PFSK-1 (cell line): ENCODE measurements at regions not wholly inside any gene's neighbourhood (a gene's known extent, or its start where the extent isn't known, plus 50 kb on each side); places are given as distances from the start of the nearest gene placed in this dataset.

Experiments used
- FOXP2 ChIP-seq: optimal IDR thresholded peaks from 2 replicates; pipeline ENCODE3; 2011; ENCODE audit warnings: borderline replicate concordance, control low read depth, inconsistent platforms; ENCODE audit not compliant: insufficient read depth; ENCODE audit errors: extremely low read length, extremely low read depth
- POLR2AphosphoS5 ChIP-seq: IDR thresholded peaks from 2 replicates; pipeline ENCODE4 v1.6.1; 2012; ENCODE audit warnings: low read depth, mild to moderate bottlenecking, control low read depth, low read length, moderate library complexity
- SIN3A ChIP-seq: IDR thresholded peaks from 2 replicates; pipeline ENCODE4 v1.6.1; 2012; ENCODE audit warnings: mild to moderate bottlenecking, low read length, moderate library complexity, borderline replicate concordance; ENCODE audit not compliant: insufficient read depth
- TAF1 ChIP-seq: IDR thresholded peaks from 2 replicates; pipeline ENCODE4 v1.6.1; 2012; ENCODE audit warnings: low read length, control low read depth, borderline replicate concordance; ENCODE audit not compliant: insufficient read depth
- TF ChIP-seq, protein P1 (sequence below), 2 experiments: IDR thresholded peaks; 2 replicates each; pipeline versions ENCODE4 v1.6.1 to v1.8.0; 2011 to 2012; ENCODE audit warnings: low read depth in 2 of 2, low read length in 2 of 2, control low read depth in 1 of 2, inconsistent platforms in 1 of 2, mild to moderate bottlenecking in 1 of 2, moderate library complexity in 1 of 2; ENCODE audit not compliant: insufficient read depth in 1 of 2

DNA sequence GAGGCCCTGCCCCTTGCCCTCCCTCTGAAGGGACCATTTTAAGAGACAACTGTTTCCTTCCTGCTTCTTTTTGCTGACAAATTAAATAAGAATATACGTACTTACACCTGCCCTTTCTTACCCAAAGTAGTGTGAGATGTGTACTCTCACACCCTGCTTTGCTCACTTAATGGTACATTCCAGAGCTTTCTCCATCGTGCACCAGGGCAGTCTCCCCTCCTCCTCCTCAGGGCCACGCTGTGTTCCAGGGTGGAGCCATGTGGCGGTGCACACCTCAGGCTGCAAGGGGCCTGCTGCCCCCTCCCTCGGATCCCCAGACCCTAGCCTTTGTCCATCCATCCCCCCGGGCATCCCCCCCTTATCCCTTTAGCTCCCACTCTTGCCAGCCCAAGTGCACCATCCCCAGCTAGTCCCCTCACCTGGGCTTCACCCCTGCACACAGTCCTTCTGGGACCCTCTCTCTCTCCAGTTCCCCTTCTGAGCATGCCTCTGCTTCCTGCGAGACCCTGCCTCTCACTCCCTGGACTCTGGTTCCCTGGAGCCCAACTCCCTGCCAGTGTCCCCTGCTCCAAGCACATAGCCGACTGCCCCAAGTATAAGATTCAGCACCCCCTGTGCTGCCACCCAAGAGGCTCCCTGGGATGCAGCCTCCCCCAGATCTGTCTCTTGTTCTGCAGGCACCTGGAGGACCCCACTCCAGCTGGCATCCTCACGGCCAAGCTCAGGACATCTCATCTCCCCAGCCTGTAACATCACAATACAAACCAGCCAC, 89.5 kb upstream of the IQSEC1 start:
- no peak for TF ChIP-seq FOXP2
- no peak for TF ChIP-seq POLR2AphosphoS5
- no peak for TF ChIP-seq TAF1
- TF ChIP-seq, protein P1, sequence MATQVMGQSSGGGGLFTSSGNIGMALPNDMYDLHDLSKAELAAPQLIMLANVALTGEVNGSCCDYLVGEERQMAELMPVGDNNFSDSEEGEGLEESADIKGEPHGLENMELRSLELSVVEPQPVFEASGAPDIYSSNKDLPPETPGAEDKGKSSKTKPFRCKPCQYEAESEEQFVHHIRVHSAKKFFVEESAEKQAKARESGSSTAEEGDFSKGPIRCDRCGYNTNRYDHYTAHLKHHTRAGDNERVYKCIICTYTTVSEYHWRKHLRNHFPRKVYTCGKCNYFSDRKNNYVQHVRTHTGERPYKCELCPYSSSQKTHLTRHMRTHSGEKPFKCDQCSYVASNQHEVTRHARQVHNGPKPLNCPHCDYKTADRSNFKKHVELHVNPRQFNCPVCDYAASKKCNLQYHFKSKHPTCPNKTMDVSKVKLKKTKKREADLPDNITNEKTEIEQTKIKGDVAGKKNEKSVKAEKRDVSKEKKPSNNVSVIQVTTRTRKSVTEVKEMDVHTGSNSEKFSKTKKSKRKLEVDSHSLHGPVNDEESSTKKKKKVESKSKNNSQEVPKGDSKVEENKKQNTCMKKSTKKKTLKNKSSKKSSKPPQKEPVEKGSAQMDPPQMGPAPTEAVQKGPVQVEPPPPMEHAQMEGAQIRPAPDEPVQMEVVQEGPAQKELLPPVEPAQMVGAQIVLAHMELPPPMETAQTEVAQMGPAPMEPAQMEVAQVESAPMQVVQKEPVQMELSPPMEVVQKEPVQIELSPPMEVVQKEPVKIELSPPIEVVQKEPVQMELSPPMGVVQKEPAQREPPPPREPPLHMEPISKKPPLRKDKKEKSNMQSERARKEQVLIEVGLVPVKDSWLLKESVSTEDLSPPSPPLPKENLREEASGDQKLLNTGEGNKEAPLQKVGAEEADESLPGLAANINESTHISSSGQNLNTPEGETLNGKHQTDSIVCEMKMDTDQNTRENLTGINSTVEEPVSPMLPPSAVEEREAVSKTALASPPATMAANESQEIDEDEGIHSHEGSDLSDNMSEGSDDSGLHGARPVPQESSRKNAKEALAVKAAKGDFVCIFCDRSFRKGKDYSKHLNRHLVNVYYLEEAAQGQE (IDR thresholded peaks at IDR 0.05; ENCODE audit: insufficient read depth in 1 of 2, low read depth in 2 of 2, low read length in 2 of 2), result no peak
- no peak for TF ChIP-seq SIN3A

DNA sequence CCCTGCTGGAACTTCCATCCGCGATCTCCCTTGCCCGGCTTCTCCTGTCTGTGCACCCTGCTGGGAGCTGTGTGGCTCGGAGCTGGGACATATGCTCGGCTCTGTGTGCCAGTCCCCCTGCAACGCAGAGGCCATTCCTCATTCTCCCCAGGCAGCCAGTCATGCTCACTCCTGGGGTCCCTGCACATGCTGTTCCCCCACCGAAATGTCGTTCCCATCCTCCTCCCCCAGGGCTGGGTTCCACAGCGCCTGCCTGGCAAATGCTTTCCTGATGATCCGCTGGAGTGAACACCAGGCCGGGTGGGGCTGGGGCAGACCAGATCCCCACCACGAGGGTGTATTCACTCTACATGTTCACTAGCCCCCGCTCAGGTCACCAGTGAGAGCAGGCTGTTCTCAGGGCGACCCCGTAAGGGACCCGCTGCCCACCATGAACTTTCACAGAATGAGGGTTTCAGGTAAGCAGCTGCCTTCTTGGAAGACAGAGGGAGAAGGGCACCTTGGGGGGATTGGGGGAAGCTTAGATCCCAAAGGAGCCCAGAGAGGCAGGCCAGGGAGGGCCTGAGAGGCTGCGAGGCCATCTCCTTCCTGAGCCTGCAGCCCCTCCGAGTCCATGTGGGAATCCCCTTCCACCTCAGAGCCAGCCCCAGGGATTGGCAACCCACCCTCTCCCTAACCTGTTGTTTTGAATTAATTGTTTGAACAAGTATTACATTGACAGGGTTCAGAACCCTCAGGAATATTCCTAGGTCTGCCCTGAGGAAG, 88.7 kb upstream of the IQSEC1 start:
- no peak for TF ChIP-seq FOXP2
- no peak for TF ChIP-seq SIN3A
- TF ChIP-seq, protein P1 (IDR thresholded peaks at IDR 0.05; ENCODE audit: insufficient read depth in 1 of 2, low read depth in 2 of 2, low read length in 2 of 2), result no peak
- TF ChIP-seq TAF1, result no peak
- no peak for TF ChIP-seq POLR2AphosphoS5

DNA sequence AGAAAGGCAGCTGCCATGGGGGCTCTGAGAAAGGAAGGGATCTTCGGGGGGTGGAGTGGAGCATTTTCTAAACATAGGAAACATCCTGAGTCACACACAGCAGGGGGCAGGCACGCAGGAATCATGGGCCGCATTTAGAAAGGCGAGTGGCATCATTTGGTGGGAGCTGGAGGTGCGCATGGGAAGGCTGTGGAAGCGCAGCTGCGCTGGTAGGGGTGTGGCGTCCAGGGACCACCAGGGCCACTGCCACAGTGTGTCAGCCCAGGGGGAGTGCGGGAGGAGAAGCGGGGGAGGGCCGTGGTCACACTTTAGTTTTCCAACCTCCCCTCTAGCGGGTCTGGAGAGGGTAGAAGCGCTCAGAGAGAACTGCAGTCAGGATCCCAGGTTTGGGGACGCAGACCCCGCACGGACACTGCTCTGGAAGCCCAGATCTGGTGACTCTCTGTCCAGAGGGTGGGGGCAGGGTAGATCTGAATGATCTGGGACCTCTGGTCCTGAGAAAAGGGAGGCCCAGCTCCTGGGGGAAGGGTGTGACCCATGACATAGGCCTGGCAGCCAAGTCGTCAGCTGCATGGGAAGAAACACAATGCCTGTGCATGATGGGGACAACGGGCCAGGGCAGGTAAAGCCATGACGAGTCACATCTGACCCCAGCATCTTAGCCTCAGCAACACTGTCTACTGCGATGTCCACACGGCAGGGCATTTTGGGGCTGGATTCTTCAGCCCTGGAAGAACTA, 88.0 kb upstream of the IQSEC1 start:
- TF ChIP-seq TAF1 (no peak), FOXP2 (no peak), POLR2AphosphoS5 (no peak), SIN3A (no peak)
- TF ChIP-seq, protein P1 (IDR thresholded peaks at IDR 0.05; ENCODE audit: insufficient read depth in 1 of 2, low read depth in 2 of 2, low read length in 2 of 2), result no peak

DNA sequence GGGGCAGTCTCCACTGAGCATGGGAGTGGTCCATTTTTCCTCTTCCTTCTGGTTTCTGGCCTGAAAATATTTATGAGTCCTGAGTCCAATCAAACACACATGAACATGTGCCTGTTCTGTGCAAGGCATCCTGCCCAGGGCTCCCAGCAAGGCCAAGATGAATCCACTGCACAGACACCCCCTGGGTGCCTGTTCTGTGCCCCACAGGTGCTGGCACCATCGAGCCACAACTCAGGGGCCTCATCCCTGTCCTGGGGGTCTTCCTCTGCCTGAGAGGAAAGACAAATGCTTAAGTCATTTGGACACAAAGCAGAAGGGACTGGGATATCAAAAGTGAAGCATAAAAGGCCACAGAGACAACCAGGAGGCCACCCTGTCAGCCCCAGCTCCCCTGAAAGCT, 87.4 kb upstream of the IQSEC1 start:
- TF ChIP-seq SIN3A (no peak), TAF1 (no peak), POLR2AphosphoS5 (no peak), FOXP2 (no peak)
- TF ChIP-seq, protein P1 (IDR thresholded peaks at IDR 0.05; ENCODE audit: insufficient read depth in 1 of 2, low read depth in 2 of 2, low read length in 2 of 2), result no peak
